ENCODE measurements at regions not wholly inside any gene's neighbourhood (a gene's known extent, or its start where the extent isn't known, plus 50 kb on each side); places are given as distances from the start of the nearest gene placed in this dataset.
"Not testable (repeated sequence)": the region's sequence is repeated elsewhere in the genome, so short reads cannot be mapped to it uniquely, and the experiment has no call there.

GRCh38 chr9:81424431-81424830 lies 264.9 kb downstream of the TLE1 start:
- DNase-seq = no peak

DNA sequence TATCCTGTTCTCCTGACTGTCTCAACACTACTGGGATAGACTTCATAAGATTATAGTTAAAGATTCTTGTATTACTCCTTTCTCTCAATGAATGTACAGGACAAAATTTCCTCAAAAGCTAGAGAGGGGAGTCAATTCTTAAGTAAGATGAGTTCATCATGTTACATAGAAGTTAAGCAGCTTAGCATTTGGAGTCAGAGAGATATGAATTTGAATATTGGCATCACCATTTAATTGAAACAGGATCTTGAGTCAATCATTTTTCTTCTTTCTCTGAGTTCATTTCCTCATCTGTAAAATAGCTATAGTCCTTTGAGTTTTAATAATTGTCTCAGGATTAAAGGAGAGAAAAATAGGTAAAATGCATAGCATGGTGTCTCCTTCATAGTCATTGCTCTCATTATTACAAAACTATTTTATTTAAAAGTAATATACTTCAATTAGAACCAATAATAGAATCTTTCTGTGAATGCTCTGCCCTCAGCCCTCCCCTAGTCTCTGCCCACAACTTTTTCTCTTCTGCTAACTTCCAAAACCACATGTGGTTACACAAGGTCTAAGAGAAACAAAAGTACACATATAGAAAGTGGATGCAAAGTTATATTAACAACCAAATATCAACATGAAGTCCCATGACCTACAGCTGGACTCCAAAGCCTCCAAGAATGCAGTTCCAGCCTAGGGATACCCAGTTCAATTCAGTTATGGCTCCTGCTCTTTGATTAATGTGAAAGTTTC lies 265.6 kb downstream of the TLE1 start:
- DNase-seq = no peak

DNA sequence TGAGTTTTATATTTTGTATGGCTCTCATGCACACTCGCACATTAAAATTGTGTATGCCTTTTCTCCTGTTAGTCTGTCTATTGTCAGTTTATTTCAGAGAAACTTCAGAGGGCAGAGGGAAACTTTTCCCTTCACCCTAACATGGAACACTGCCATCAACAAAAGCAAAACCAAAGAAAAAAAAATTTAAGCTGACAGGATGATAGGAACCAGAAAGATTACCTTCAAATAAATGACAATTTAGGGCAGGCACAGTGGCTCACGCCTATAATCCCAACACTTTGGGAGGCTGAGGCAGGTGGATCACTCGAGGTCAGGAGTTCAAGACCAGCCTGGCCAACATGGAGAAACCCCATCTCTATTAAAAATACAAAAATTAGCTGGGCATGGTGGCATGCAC lies 268.3 kb downstream of the TLE1 start:
- DNase-seq = not testable (repeated sequence)

- DNase-seq = no peak
These were observed 269.3 kb downstream of the TLE1 start for GRCh38 chr9:81420024-81420423.

GRCh38 chr9:81417941-81418340 lies 271.4 kb downstream of the TLE1 start:
- no peak for DNase-seq

DNA sequence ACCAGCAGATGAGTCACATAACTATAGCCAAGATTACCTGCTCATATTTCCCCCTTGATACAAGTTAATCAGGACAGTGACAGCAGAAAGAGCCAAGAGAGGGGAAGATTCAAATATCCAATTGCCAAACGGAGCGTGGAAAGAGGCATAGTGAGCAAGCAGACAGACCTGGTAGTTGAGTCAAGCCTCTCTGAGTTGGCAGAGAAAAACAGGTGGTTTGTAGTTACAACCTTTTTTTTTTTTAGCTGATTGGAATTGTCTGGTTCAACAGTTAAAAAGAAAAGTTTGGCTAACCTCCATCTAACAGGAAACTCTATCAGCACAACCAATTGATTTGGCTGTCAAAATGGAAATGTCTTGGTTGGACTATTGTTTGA lies 272.1 kb downstream of the TLE1 start:
- no peak for DNase-seq

GRCh38 chr9:81416476-81417298 lies 272.7 kb downstream of the TLE1 start:
- DNase-seq = no peak

DNA sequence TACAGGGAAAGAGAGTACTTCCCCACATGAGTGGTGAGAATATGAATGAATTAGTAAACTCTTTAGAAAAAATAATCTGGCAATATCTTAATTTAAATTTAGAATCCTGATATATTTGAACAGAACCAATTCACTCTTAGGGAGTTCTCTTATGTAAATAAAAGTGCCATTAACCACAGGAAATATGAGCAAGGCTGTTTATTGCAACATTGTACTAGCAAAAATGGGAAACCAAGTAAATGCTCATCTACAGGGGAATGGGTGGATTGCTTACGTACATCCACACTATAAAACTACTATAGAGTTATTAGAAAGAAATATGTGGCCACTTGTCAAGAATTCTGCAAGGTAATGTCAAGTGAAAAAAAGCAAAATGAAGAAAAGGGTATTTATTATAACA lies 274.5 kb downstream of the TLE1 start:
- no peak for DNase-seq

DNA sequence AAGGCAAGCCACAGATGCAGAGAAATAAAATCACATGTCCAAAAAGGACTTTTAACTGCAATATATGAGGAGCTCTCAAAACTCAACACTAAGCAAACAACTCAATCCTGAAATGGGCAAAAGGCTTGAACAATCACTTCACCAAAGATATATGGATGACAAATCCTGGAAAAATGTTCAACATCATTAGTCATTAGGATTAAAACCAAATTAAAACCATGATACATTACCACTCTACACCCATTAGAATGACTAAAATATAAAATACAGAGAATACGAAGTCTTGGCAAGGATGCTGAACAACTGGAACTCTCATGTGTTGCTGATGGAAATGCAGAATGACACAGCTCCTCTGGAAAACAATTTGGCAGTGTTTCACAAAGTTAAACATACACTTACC lies 277.4 kb downstream of the TLE1 start:
- no peak for DNase-seq

- no peak for DNase-seq
These were observed 279.1 kb downstream of the TLE1 start for GRCh38 chr9:81410201-81410600.

DNA sequence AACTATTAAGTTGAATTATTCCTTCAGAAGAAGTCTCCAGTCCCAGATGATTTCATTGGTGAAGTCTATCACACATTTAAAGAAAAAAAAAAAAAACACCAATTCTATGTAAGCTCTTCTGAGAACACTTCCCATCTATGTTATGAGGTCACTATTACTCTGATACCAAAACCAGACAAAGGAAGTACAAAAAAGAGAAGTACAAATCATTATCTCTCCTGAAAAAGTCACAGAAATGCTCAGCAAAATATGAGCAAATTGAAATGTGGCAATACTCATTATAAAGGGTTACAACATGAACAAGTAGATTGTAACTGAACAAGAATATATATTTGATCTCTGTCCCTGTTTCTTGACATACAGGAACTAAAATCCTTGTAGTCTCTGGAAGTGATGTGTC lies 280.4 kb downstream of the TLE1 start:
- DNase-seq = no peak

- no peak for DNase-seq
These were observed 284.3 kb downstream of the TLE1 start for GRCh38 chr9:81404931-81405598.

GRCh38 chr9:81397481-81398381 lies 291.6 kb downstream of the TLE1 start:
- no peak for DNase-seq

GRCh38 chr9:81396528-81396927 lies 292.8 kb downstream of the TLE1 start:
- DNase-seq = no peak

DNA sequence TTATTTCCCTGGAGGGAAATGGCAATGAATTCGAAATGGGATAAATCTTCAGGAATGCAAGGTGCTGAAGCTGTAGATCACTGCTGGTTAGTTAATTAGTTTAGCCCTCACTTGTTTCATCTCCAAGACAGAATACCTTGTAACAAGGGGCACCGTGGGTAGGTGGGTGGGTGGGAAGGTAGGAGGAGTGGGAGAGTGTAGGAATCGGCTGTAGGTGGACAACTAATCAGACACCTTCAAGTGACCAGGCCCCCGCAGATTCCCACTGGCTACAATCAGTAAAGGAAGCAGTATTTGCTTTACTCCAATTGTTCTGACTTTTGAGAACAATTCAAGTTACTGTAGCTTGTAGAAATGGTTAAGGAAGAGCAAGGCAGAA lies 293.7 kb downstream of the TLE1 start:
- DNase-seq = no peak

DNA sequence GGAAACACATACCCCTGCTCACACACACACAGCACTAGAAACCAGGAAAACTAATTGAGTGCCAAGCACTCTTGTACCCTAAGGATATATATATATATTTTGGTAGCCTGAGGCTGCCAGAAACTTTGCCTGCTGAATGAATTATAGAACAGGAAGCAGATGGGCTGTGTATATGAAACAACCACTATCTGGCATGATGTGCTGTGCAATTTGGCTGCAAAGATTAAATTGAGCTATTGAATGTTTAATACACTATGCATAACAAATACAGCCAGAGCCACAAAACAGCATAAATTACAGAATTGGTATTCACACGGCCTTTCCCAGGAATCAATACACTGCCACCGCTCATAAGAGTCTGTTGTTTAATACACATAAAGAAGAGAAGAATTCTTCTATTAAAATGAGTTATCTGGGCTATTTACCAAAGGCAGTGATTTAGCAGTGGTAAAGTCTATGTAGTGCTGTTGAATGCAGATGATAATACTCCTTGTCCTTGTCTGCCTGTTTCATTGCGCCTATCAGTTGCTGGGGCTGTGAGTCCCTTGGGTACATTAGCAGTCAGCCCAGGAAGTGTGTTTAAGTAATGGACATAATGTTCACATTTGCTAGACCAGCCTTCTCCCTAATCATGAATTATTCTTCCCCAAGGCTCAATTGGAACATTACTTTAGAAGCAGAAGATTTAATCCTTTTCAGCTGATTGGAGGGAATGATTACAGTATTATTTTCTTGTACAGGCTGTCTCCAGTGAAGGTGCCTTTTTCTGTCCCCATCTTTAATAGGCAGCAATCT lies 294.3 kb downstream of the TLE1 start:
- DNase-seq = peak; percentile 47

- no peak for DNase-seq
These were observed 295.1 kb downstream of the TLE1 start for GRCh38 chr9:81393985-81394811.

- no peak for DNase-seq
These were observed 297.9 kb downstream of the TLE1 start for GRCh38 chr9:81391457-81391825.

DNA sequence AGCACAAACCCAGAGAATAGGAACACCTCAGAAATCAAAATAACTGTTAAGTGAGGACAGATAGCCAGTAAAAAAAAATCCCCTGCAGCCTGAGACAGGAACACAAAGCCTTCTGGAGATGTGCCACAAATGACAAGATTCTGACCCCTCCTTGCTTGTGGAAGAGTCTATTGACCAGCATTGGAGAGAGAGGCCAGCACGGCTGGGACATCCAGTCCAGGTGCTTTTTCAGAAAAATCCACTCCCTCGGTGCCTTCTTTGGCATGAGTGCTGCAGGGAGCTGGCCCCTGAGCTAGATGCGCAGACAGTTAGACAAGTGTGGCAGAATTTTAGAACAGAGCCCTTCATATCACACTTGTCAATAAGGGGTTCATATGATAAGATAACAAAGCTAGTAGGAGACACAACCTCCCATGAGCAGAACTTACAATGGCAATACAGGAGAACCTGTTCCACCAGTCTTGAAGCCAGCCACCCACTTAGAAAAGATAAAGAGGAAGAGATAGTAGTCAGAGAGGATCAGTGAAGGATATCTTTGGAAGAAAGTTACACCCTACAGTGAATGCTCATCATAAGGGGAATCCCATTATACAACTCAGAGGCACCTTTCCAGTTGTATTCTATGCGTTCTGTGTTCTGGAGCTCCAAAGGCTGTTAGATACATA lies 298.4 kb downstream of the TLE1 start:
- no peak for DNase-seq

- DNase-seq = no peak
These were observed 299.8 kb downstream of the TLE1 start for GRCh38 chr9:81389569-81389993.

- no peak for DNase-seq
These were observed 300.5 kb downstream of the TLE1 start for GRCh38 chr9:81388831-81389230.
